GM23338 (cell line): ENCODE measurements at regions not wholly inside any gene's neighbourhood (a gene's known extent, or its start where the extent isn't known, plus 50 kb on each side); places are given as distances from the start of the nearest gene placed in this dataset.

Source experiments
- ATAC-seq: fragments of 200-7000 bp; cut with Tn5 transposase; 3 replicates; pipeline ENCODE4 v1.9.1; 2020
- DNase-seq: peaks from one replicate; pipeline ENCODE4 v3.0.0-alpha.2; 2015; ENCODE audit warnings: low spot score
- H2AFZ ChIP-seq: fragments of 200-600 bp; sonication (generic); 2 replicates; pipeline ENCODE4 v1.8.0; 2016; ENCODE audit warnings: antibody characterized with exemption, mild to moderate bottlenecking, moderate library complexity
- H3F3A ChIP-seq: fragments of 200-600 bp; sonication (generic); replicated peaks from 2 replicates; pipeline ENCODE4 v1.8.0; 2017; ENCODE audit warnings: antibody characterized with exemption, mixed run types, low read depth
- H3K27ac ChIP-seq: fragments of 200-600 bp; sonication (generic); 2 replicates; pipeline ENCODE4 v1.6.1; 2016; ENCODE audit warnings: low read depth
- H3K27me3 ChIP-seq: fragments of 200-600 bp; sonication (generic); 2 replicates; pipeline ENCODE4 v1.8.0; 2016; ENCODE audit warnings: mild to moderate bottlenecking, mixed run types, moderate library complexity; ENCODE audit not compliant: insufficient read depth
- H3K36me3 ChIP-seq: fragments of 200-600 bp; sonication (generic); 2 replicates; pipeline ENCODE4 v1.8.0; 2016; ENCODE audit warnings: mild to moderate bottlenecking; ENCODE audit not compliant: insufficient read depth
- H3K4me1 ChIP-seq: fragments of 200-600 bp; sonication (generic); 2 replicates; pipeline ENCODE4 v1.8.0; 2016; ENCODE audit warnings: mild to moderate bottlenecking, moderate library complexity; ENCODE audit not compliant: insufficient read depth
- H3K4me2 ChIP-seq: fragments of 200-600 bp; sonication (generic); 2 replicates; pipeline ENCODE4 v1.7.1; 2017; ENCODE audit warnings: mixed run types
- H3K4me3 ChIP-seq: fragments of 200-600 bp; sonication (generic); 2 replicates; pipeline ENCODE4 v1.6.1; 2016; ENCODE audit warnings: mixed run types
- H3K79me2 ChIP-seq: fragments of 200-600 bp; sonication (generic); replicated peaks from 2 replicates; pipeline ENCODE4 v1.8.0; 2017; ENCODE audit warnings: mild to moderate bottlenecking; ENCODE audit not compliant: insufficient read depth
- H3K9me2 ChIP-seq: fragments of 200-600 bp; sonication (generic); 2 replicates; pipeline ENCODE4 v1.8.0; 2017; ENCODE audit not compliant: insufficient read depth
- H4K20me1 ChIP-seq: fragments of 200-600 bp; sonication (generic); replicated peaks from 2 replicates; pipeline ENCODE4 v1.8.0; 2017; ENCODE audit warnings: mild to moderate bottlenecking; ENCODE audit not compliant: insufficient read depth
- H3K27ac Mint-ChIP-seq: 2 replicates; pipeline ENCODE4 v1.8.0; 2020; ENCODE audit warnings: inconsistent platforms, mild to moderate bottlenecking, moderate library complexity, mixed read lengths
- H3K27me3 Mint-ChIP-seq: 3 replicates; pipeline ENCODE4 v1.8.0; 2022; ENCODE audit warnings: low read depth, mild to moderate bottlenecking, moderate library complexity, mixed read lengths, inconsistent platforms; ENCODE audit not compliant: insufficient read depth, poor library complexity
- H3K36me3 Mint-ChIP-seq: 3 replicates; pipeline ENCODE4 v1.8.0; 2021; ENCODE audit warnings: low read depth, mild to moderate bottlenecking, inconsistent platforms, moderate library complexity, mixed read lengths
- H3K4me1 Mint-ChIP-seq: 3 replicates; pipeline ENCODE4 v1.8.0; 2020; ENCODE audit warnings: mild to moderate bottlenecking, inconsistent platforms, mixed read lengths
- H3K4me3 Mint-ChIP-seq: 3 replicates; pipeline ENCODE4 v1.8.0; 2021; ENCODE audit warnings: moderate library complexity, mild to moderate bottlenecking, inconsistent platforms, mixed read lengths
- H3K9me3 Mint-ChIP-seq: 3 replicates; pipeline ENCODE4 v1.8.0; 2020; ENCODE audit warnings: moderate library complexity, mild to moderate bottlenecking, inconsistent platforms, mixed read lengths
- ETS1 ChIP-seq: IDR thresholded peaks from 2 replicates; pipeline ENCODE4 v1.6.1; 2016; ENCODE audit warnings: antibody characterized with exemption
- EZH2phosphoT487 ChIP-seq: fragments of 200-600 bp; sonication (generic); IDR thresholded peaks from one replicate; pipeline ENCODE4 v1.8.1; 2018; ENCODE audit warnings: antibody characterized with exemption; ENCODE audit not compliant: unreplicated experiment
- POLR2AphosphoS5 ChIP-seq: IDR thresholded peaks from 2 replicates; pipeline ENCODE4 v1.6.1; 2016; ENCODE audit warnings: antibody characterized with exemption, low read depth
- STAT1 ChIP-seq: IDR thresholded peaks from one replicate; pipeline ENCODE4 v1.6.1; 2016; ENCODE audit warnings: antibody characterized with exemption; ENCODE audit not compliant: unreplicated experiment
- ZNF114 ChIP-seq: fragments of 250-450 bp; sonication (Bioruptor Pico); IDR thresholded peaks from 2 replicates; pipeline ENCODE4 v1.5.0; 2020; ENCODE audit warnings: mild to moderate bottlenecking, moderate library complexity
- ZNF331 ChIP-seq: fragments of 250-450 bp; sonication (Bioruptor Pico); IDR thresholded peaks from 2 replicates; pipeline ENCODE4 v1.5.0; 2020; ENCODE audit warnings: low read depth, mild to moderate bottlenecking, moderate library complexity
- TF ChIP-seq, protein P1 (sequence below), 2 experiments: fragments of 200-600 bp in 1 of 2; sonication (generic) in 1 of 2; conservative IDR thresholded peaks; 2 replicates each; pipeline versions ENCODE4 v1.5.1 to v1.6.1; 2016 to 2017; ENCODE audit warnings: antibody characterized with exemption in 2 of 2, low read depth in 2 of 2, mild to moderate bottlenecking in 2 of 2, moderate library complexity in 1 of 2
- TF ChIP-seq, protein P2 (sequence below): fragments of 250-450 bp; sonication (Bioruptor Pico); IDR thresholded peaks from 2 replicates; pipeline ENCODE4 v1.5.0; 2020; ENCODE audit warnings: mild to moderate bottlenecking, moderate library complexity

- Mint-ChIP-seq H3K27ac (no peak overlapping the region), H3K9me3 (no peaks in the 10 kb centered on the region), H3K4me1 (no peaks in the 10 kb centered on the region), H3K4me3 (no peak overlapping the region), H3K27me3 (no peaks in the 10 kb centered on the region), H3K36me3 (no peaks in the 10 kb centered on the region)
- DNase-seq (no peak), ATAC-seq (no peak)
- Histone ChIP-seq H3K36me3 (no peaks in the 10 kb centered on the region), H3F3A (no peaks in the 10 kb centered on the region), H3K4me3 (no peak overlapping the region), H3K4me1 (no peaks in the 10 kb centered on the region), H3K27me3 (no peaks in the 10 kb centered on the region), H2AFZ (no peak overlapping the region), H3K27ac (no peak overlapping the region), H3K4me2 (no peak overlapping the region), H4K20me1 (no peaks in the 10 kb centered on the region), H3K79me2 (no peaks in the 10 kb centered on the region), H3K9me2 (peaks cover 3% of the 10 kb centered on the region)
- TF ChIP-seq STAT1 (no peak), ZNF331 (CRISPR knock-in tag) (no peak), EZH2phosphoT487 (no peak), ZNF114 (CRISPR knock-in tag) (no peak), ETS1 (no peak), POLR2AphosphoS5 (no peak)
- TF ChIP-seq, protein P1, sequence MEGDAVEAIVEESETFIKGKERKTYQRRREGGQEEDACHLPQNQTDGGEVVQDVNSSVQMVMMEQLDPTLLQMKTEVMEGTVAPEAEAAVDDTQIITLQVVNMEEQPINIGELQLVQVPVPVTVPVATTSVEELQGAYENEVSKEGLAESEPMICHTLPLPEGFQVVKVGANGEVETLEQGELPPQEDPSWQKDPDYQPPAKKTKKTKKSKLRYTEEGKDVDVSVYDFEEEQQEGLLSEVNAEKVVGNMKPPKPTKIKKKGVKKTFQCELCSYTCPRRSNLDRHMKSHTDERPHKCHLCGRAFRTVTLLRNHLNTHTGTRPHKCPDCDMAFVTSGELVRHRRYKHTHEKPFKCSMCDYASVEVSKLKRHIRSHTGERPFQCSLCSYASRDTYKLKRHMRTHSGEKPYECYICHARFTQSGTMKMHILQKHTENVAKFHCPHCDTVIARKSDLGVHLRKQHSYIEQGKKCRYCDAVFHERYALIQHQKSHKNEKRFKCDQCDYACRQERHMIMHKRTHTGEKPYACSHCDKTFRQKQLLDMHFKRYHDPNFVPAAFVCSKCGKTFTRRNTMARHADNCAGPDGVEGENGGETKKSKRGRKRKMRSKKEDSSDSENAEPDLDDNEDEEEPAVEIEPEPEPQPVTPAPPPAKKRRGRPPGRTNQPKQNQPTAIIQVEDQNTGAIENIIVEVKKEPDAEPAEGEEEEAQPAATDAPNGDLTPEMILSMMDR (conservative IDR thresholded peaks at IDR 0.05; ENCODE audit: low read depth in 2 of 2), result no peak
- TF ChIP-seq, protein P2, sequence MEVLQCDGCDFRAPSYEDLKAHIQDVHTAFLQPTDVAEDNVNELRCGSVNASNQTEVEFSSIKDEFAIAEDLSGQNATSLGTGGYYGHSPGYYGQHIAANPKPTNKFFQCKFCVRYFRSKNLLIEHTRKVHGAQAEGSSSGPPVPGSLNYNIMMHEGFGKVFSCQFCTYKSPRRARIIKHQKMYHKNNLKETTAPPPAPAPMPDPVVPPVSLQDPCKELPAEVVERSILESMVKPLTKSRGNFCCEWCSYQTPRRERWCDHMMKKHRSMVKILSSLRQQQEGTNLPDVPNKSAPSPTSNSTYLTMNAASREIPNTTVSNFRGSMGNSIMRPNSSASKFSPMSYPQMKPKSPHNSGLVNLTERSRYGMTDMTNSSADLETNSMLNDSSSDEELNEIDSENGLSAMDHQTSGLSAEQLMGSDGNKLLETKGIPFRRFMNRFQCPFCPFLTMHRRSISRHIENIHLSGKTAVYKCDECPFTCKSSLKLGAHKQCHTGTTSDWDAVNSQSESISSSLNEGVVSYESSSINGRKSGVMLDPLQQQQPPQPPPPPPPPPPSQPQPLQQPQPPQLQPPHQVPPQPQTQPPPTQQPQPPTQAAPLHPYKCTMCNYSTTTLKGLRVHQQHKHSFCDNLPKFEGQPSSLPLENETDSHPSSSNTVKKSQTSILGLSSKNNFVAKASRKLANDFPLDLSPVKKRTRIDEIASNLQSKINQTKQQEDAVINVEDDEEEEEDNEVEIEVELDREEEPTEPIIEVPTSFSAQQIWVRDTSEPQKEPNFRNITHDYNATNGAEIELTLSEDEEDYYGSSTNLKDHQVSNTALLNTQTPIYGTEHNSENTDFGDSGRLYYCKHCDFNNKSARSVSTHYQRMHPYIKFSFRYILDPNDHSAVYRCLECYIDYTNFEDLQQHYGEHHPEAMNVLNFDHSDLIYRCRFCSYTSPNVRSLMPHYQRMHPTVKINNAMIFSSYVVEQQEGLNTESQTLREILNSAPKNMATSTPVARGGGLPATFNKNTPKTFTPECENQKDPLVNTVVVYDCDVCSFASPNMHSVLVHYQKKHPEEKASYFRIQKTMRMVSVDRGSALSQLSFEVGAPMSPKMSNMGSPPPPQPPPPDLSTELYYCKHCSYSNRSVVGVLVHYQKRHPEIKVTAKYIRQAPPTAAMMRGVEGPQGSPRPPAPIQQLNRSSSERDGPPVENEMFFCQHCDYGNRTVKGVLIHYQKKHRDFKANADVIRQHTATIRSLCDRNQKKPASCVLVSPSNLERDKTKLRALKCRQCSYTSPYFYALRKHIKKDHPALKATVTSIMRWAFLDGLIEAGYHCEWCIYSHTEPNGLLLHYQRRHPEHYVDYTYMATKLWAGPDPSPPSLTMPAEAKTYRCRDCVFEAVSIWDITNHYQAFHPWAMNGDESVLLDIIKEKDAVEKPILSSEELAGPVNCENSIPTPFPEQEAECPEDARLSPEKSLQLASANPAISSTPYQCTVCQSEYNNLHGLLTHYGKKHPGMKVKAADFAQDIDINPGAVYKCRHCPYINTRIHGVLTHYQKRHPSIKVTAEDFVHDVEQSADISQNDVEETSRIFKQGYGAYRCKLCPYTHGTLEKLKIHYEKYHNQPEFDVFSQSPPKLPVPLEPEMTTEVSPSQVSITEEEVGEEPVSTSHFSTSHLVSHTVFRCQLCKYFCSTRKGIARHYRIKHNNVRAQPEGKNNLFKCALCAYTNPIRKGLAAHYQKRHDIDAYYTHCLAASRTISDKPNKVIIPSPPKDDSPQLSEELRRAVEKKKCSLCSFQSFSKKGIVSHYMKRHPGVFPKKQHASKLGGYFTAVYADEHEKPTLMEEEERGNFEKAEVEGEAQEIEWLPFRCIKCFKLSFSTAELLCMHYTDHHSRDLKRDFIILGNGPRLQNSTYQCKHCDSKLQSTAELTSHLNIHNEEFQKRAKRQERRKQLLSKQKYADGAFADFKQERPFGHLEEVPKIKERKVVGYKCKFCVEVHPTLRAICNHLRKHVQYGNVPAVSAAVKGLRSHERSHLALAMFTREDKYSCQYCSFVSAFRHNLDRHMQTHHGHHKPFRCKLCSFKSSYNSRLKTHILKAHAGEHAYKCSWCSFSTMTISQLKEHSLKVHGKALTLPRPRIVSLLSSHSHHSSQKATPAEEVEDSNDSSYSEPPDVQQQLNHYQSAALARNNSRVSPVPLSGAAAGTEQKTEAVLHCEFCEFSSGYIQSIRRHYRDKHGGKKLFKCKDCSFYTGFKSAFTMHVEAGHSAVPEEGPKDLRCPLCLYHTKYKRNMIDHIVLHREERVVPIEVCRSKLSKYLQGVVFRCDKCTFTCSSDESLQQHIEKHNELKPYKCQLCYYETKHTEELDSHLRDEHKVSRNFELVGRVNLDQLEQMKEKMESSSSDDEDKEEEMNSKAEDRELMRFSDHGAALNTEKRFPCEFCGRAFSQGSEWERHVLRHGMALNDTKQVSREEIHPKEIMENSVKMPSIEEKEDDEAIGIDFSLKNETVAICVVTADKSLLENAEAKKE (CRISPR knock-in tag), result no peak
Measured at GRCh38 chr17:69997332-69997731, 77.7 kb upstream of the KCNJ16 start.
